A673 (cell line): ENCODE measurements at regions not wholly inside any gene's neighbourhood (a gene's known extent, or its start where the extent isn't known, plus 50 kb on each side); places are given as distances from the start of the nearest gene placed in this dataset.

Experiments used
- BruUV-seq: library from RNA; stranded (reverse); fragments of 400-500 nt; replicated peaks from 2 replicates; lab custom pipeline; 2021; lab: Mats Ljungman, UMichigan
- CTCF ChIA-PET: fragments of 300-600 bp; sonication (Branson Sonifier 250); formaldehyde crosslinking; loops from one replicate; lab custom pipeline; 2022; ENCODE audit warnings: antibody characterized with exemption; lab: Charles Lee
- POLR2A ChIA-PET: fragments of 300-600 bp; sonication (Branson Sonifier 250); formaldehyde crosslinking; loops from one replicate; lab custom pipeline; 2022; ENCODE audit warnings: antibody characterized with exemption; ENCODE audit not compliant: low non-redundant PET; lab: Charles Lee
- DNase-seq: peaks from one replicate; pipeline ENCODE4 v3.0.0-alpha.2; 2015; ENCODE audit warnings: low spot score
- H3K27ac ChIP-seq: fragments of 200-600 bp; sonication (generic); 2 replicates; pipeline ENCODE4 v1.5.1; 2016; ENCODE audit warnings: mixed run types, low read depth, mild to moderate bottlenecking, mixed read lengths, antibody characterized with exemption, low read length; ENCODE audit not compliant: poor library complexity, severe bottlenecking
- H3K27me3 ChIP-seq: fragments of 200-600 bp; sonication (generic); replicated peaks from 2 replicates; pipeline ENCODE4 v1.6.1; 2017; ENCODE audit warnings: mixed run types, low read depth, mild to moderate bottlenecking, mixed read lengths, antibody characterized with exemption, low read length; ENCODE audit not compliant: insufficient read depth, poor library complexity
- H3K36me3 ChIP-seq: fragments of 200-600 bp; sonication (generic); 2 replicates; pipeline ENCODE4 v1.6.1; 2016; ENCODE audit warnings: mixed run types, mild to moderate bottlenecking, mixed read lengths, antibody characterized with exemption, low read length; ENCODE audit not compliant: insufficient read depth, poor library complexity, severe bottlenecking
- H3K4me1 ChIP-seq: fragments of 200-600 bp; sonication (generic); 2 replicates; pipeline ENCODE4 v1.6.1; 2017; ENCODE audit warnings: mixed run types, mild to moderate bottlenecking, mixed read lengths, antibody characterized with exemption, low read length; ENCODE audit not compliant: insufficient read depth, poor library complexity, severe bottlenecking
- H3K4me3 ChIP-seq: fragments of 200-600 bp; sonication (generic); 2 replicates; pipeline ENCODE4 v1.5.1; 2016; ENCODE audit warnings: low read depth, mixed run types, mild to moderate bottlenecking, mixed read lengths, low read length; ENCODE audit not compliant: poor library complexity, severe bottlenecking
- H3K9me3 ChIP-seq: fragments of 200-600 bp; sonication (generic); 2 replicates; pipeline ENCODE4 v1.6.1; 2016; ENCODE audit warnings: mixed run types, low read depth, mild to moderate bottlenecking, mixed read lengths, antibody characterized with exemption, low read length; ENCODE audit not compliant: poor library complexity, severe bottlenecking
- EZH2 ChIP-seq: fragments of 200-600 bp; sonication (generic); IDR thresholded peaks from 2 replicates; pipeline ENCODE4 v1.6.1; 2017; ENCODE audit warnings: borderline replicate concordance, low read depth, mild to moderate bottlenecking, mixed read lengths, antibody characterized with exemption, low read length; ENCODE audit not compliant: poor library complexity, severe bottlenecking
- intact Hi-C: fragments of 100-400 bp; cut with micrococcal nuclease; formaldehyde crosslinking; loops from one replicate; pipeline ENCODE4 v1.10.0; 2022; ENCODE audit not compliant: unreplicated experiment
- TF ChIP-seq, protein P1 (sequence below): fragments of 300-800, 200-600 bp; sonication (generic); conservative IDR thresholded peaks from 2 replicates; pipeline ENCODE4 v1.5.1; 2017; ENCODE audit warnings: low read depth, mild to moderate bottlenecking, antibody characterized with exemption, low read length, moderate library complexity, mixed read lengths

DNA sequence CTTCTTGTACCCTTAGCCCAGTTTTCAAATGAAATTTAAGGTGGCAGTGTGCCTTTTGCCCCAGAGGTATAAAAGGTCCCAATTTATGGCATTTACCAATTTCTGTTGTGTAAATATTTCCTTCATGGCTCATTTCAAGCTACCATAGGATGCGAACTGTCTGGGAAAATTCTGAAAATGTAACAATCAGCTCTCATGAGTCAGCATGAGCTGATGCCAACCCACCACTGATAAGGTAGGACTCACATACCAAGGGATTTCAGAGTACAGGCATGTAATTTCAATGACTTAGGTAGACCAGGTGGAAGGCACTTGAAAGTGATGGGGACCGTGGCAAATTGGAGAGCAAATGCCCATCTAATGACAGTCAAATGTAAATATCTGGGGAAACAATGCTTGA, 169.5 kb downstream of the TTC8 start:
- no peak for DNase-seq
- no peaks in the 10 kb centered on the region for H3K27me3 ChIP-seq
- no peaks in the 10 kb centered on the region for H3K4me1 ChIP-seq
- H3K27ac ChIP-seq = no peak overlapping the region
- intact Hi-C loops = no loop called here
- H3K4me3 ChIP-seq = no peak overlapping the region
- no peak for TF ChIP-seq EZH2
- TF ChIP-seq, protein P1, sequence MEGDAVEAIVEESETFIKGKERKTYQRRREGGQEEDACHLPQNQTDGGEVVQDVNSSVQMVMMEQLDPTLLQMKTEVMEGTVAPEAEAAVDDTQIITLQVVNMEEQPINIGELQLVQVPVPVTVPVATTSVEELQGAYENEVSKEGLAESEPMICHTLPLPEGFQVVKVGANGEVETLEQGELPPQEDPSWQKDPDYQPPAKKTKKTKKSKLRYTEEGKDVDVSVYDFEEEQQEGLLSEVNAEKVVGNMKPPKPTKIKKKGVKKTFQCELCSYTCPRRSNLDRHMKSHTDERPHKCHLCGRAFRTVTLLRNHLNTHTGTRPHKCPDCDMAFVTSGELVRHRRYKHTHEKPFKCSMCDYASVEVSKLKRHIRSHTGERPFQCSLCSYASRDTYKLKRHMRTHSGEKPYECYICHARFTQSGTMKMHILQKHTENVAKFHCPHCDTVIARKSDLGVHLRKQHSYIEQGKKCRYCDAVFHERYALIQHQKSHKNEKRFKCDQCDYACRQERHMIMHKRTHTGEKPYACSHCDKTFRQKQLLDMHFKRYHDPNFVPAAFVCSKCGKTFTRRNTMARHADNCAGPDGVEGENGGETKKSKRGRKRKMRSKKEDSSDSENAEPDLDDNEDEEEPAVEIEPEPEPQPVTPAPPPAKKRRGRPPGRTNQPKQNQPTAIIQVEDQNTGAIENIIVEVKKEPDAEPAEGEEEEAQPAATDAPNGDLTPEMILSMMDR = no peak
- H3K36me3 ChIP-seq = no peaks in the 10 kb centered on the region
- POLR2A ChIA-PET = no interaction called here
- no TSS peak for BruUV-seq
- no peaks in the 10 kb centered on the region for H3K9me3 ChIP-seq
- CTCF ChIA-PET = no interaction called here

DNA sequence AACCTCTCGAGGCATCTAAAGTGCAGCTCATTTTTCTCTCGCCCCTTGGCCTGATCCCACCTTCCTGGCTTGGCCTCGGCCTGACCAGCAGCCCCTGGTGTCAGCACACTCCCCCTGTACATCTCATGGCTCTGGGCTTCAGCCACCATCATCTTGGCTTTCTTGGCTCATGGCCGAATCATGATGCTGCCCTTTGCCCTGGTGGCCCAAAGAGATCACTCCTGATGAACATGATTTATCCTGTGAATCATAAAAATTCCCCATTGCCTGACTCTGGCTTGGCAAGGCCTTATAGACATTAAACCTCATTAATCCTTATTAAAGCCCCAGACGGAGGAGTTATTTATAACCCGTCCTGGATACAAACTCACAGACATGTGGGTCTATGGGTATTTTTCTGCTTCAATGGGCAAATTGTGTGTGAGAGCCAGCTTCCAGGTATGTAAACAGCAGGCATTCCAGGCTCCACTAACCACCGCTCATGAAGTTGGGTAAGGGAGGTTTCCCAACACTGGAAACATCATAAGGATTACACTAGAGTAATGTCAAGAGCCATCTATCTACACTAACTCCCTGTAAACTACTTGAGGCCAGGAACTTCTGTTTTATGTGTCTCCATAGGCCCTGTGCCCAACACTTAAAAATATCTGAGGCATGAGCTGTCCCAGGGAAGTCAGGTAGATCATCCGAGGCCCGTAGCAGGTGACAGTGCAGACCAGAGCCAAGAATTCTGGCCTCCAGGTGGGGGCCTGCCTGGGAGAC, 171.2 kb downstream of the TTC8 start:
- H3K4me1 ChIP-seq = no peaks in the 10 kb centered on the region
- intact Hi-C loops = no loop called here
- CTCF ChIA-PET = no interaction called here
- no peak overlapping the region for H3K4me3 ChIP-seq
- no peaks in the 10 kb centered on the region for H3K36me3 ChIP-seq
- no peak for DNase-seq
- TF ChIP-seq, protein P1 = no peak
- TF ChIP-seq EZH2 = no peak
- POLR2A ChIA-PET = no interaction called here
- BruUV-seq = no TSS peak
- no peaks in the 10 kb centered on the region for H3K27me3 ChIP-seq
- H3K27ac ChIP-seq = no peak overlapping the region
- no peaks in the 10 kb centered on the region for H3K9me3 ChIP-seq

DNA sequence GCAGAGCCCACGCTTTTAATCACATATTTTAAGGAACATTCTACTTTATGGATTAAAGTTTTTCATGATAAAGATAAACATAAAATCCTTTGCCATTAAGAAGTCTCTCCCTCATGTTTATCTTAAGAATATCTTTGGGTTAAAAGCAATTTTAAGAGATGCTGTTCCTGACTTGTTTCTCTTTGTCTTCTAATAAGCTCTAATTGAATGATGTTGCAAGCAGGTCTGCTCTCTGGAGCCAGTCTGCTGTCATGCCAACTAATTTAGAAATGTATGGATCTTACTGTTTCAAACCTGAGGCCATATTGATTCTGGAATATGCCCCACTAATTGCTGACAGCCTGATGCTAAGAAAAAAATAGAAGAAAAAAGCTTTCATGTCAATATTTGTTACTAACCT, 173.6 kb downstream of the TTC8 start:
- Histone ChIP-seq H3K36me3 (no peaks in the 10 kb centered on the region), H3K9me3 (no peaks in the 10 kb centered on the region), H3K27ac (no peak overlapping the region), H3K27me3 (no peaks in the 10 kb centered on the region), H3K4me1 (no peaks in the 10 kb centered on the region), H3K4me3 (no peak overlapping the region)
- no peak for TF ChIP-seq EZH2
- TF ChIP-seq, protein P1 = no peak
- intact Hi-C loops = no loop called here
- BruUV-seq = no TSS peak
- no peak for DNase-seq
- POLR2A ChIA-PET = no interaction called here
- CTCF ChIA-PET = no interaction called here
